Motor neuron (in vitro differentiated cells): ENCODE measurements at regions not wholly inside any gene's neighbourhood (a gene's known extent, or its start where the extent isn't known, plus 50 kb on each side); places are given as distances from the start of the nearest gene placed in this dataset.

Experiments used
- ATAC-seq, 8 experiments: fragments of 200-7000 bp; cut with Tn5 transposase; replicated peaks in 6 of 8; 2 replicates each; pipeline ENCODE4 v1.8.0; 2021; ENCODE audit warnings: mild to moderate bottlenecking in 8 of 8, moderate library complexity in 8 of 8
- H3K27ac ChIP-seq, 2 donors: fragments of 250-450 bp; sonication (Bioruptor Pico); 2 replicates each; pipeline ENCODE4 v1.9.0; 2021; ENCODE audit warnings: antibody characterized with exemption in 2 of 2, mild to moderate bottlenecking in 2 of 2, moderate library complexity in 1 of 2
- H3K4me1 ChIP-seq, 2 donors: fragments of 250-450 bp; sonication (Bioruptor Pico); replicated peaks in 1 of 2; 2 replicates each; pipeline ENCODE4 v1.6.1; 2021; ENCODE audit warnings: antibody characterized with exemption in 2 of 2, mild to moderate bottlenecking in 2 of 2, moderate library complexity in 1 of 2
- H3K4me3 ChIP-seq, 5 donors: fragments of 250-450 bp; sonication (Bioruptor Pico); 2 replicates each; pipeline ENCODE4 v1.9.0; 2021; ENCODE audit warnings: antibody characterized with exemption in 5 of 5, mild to moderate bottlenecking in 5 of 5, moderate library complexity in 4 of 5
- WGBS, 10 experiments: fragments of 450-650 bp; shearing (Covaris generic); methylation state at CpG; one replicate each; pipeline ENCODE4 v1.0.0; 2022; 5-methylcytosine and 5-hydroxymethylcytosine counted together
- in situ Hi-C, 9 experiments: fragments of 400-800 bp; cut with MboI; loops; one replicate each; pipeline ENCODE4 v1.15.0; 2021; ENCODE audit warnings: low sequenced_read_pairs in 9 of 9, low pct_unique_long_range_greater_than_20kb in 2 of 9; ENCODE audit not compliant: unreplicated experiment in 9 of 9

- H3K4me1 ChIP-seq = peaks cover 0 to 11% of the 10 kb centered on the region in 2 donors
- no peak overlapping the region for H3K4me3 ChIP-seq
- no peak overlapping the region for H3K27ac ChIP-seq
- WGBS, 10 experiments = 30 to 87% (median 67%) methylated on average over 3 to 6 of the region's 6 CpGs; no CpG with 5 or more reads in 6 of the 10 experiments
- in situ Hi-C loops = loop anchor here in 1 of 9 experiments (25.0 kb wide), 1 partner anchor 679 kb away; no protein-coding TSS in a partner anchor
- ATAC-seq = no peak
Observed at GRCh38 chr13:30816736-30817135, 81.4 kb downstream of the ALOX5AP start.

- in situ Hi-C loops = loop anchor here in 1 of 9 experiments (25.0 kb wide), 1 partner anchor 681 kb away; no protein-coding TSS in a partner anchor
- WGBS, 10 experiments = 11 to 100% (median 90%) methylated on average over 3 to 9 of the region's 10 CpGs; no CpG with 5 or more reads in 2 of the 10 experiments
- ATAC-seq = peak in 6 of 8 experiments; percentile 10 to 98 (median 40)
- Histone ChIP-seq H3K4me1 (peaks cover 0 to 11% of the 10 kb centered on the region in 2 donors), H3K4me3 (no peak overlapping the region), H3K27ac (no peak overlapping the region)
Observed at GRCh38 chr13:30818323-30818960, 83.1 kb downstream of the ALOX5AP start.

GRCh38 chr13:30819136-30819888 lies 84.0 kb downstream of the ALOX5AP start:
- Histone ChIP-seq H3K4me1 (peaks cover 0 to 11% of the 10 kb centered on the region in 2 donors), H3K27ac (no peak overlapping the region), H3K4me3 (no peak overlapping the region)
- ATAC-seq = peak in 5 of 8 experiments; percentile 44 to 87 (median 77)
- in situ Hi-C loops = loop anchor here in 1 of 9 experiments (25.0 kb wide), 1 partner anchor 682 kb away; no protein-coding TSS in a partner anchor
- 7 to 79% (median 62%) methylated on average over 2 to 6 of the region's 7 CpGs; no CpG with 5 or more reads in 1 of the 10 experiments for WGBS, 10 experiments

- in situ Hi-C loops = loop anchor here in 1 of 9 experiments (25.0 kb wide), 1 partner anchor 684 kb away; no protein-coding TSS in a partner anchor
- H3K4me1 ChIP-seq = peaks cover 0 to 11% of the 10 kb centered on the region in 2 donors
Observed at GRCh38 chr13:30821421-30821820, 84.7 kb upstream of the MEDAG start.

GRCh38 chr13:30824651-30825050 lies 81.4 kb upstream of the MEDAG start:
- Histone ChIP-seq H3K27ac (no peak overlapping the region), H3K4me3 (no peak overlapping the region), H3K4me1 (peaks cover 0 to 5% of the 10 kb centered on the region in 2 donors)
- no peak for ATAC-seq
- in situ Hi-C loops = loop anchor here in 1 of 9 experiments (25.0 kb wide), 1 partner anchor 687 kb away; no protein-coding TSS in a partner anchor
- WGBS, 10 experiments = 42 to 90% (median 64%) methylated on average over 1 to 10 of the region's 10 CpGs

More at GRCh38 chr13:30821421-30821820, 84.7 kb upstream of the MEDAG start:
- ATAC-seq = no peak
- Histone ChIP-seq H3K4me3 (no peak overlapping the region), H3K27ac (no peak overlapping the region)
- 14 to 100% (median 83%) methylated on average over 1 to 2 of the region's 2 CpGs; no CpG with 5 or more reads in 1 of the 10 experiments for WGBS, 10 experiments

- no peaks in the 10 kb centered on the region for H3K4me1 ChIP-seq
- in situ Hi-C loops = no loop called here
- no peak overlapping the region for H3K4me3 ChIP-seq
- no peak for ATAC-seq
- no peak overlapping the region for H3K27ac ChIP-seq
- 95 to 100% (median 100%) methylated on average over 3 to 7 of the region's 15 CpGs; no CpG with 5 or more reads in 6 of the 10 experiments for WGBS, 10 experiments
Observed at GRCh38 chr13:30826911-30827577, 79.0 kb upstream of the MEDAG start.

- no peak for ATAC-seq
- in situ Hi-C loops = no loop called here
- 87 to 100% (median 95%) methylated on average over 2 of the region's 3 CpGs; no CpG with 5 or more reads in 6 of the 10 experiments for WGBS, 10 experiments
- Histone ChIP-seq H3K4me1 (peaks cover 2 to 3% of the 10 kb centered on the region in 2 donors), H3K4me3 (no peak overlapping the region), H3K27ac (no peak overlapping the region)
Observed at GRCh38 chr13:30827578-30827925, 78.5 kb upstream of the MEDAG start.

- H3K27ac ChIP-seq = no peak overlapping the region
- peaks cover 19 to 21% of the 10 kb centered on the region in 2 donors for H3K4me1 ChIP-seq
- WGBS, 10 experiments = 60 to 100% (median 85%) methylated on average over 1 to 2 of the region's 2 CpGs; no CpG with 5 or more reads in 6 of the 10 experiments
- in situ Hi-C loops = no loop called here
- no peak overlapping the region for H3K4me3 ChIP-seq
- ATAC-seq = no peak
Observed at GRCh38 chr13:30829145-30829832, 76.8 kb upstream of the MEDAG start.

GRCh38 chr13:30829833-30830637 lies 76.0 kb upstream of the MEDAG start:
- WGBS, 10 experiments = 43 to 100% (median 89%) methylated on average over 1 to 7 of the region's 10 CpGs; no CpG with 5 or more reads in 1 of the 10 experiments
- in situ Hi-C loops = no loop called here
- H3K27ac ChIP-seq = no peak overlapping the region

GRCh38 chr13:30830638-30830965 lies 75.5 kb upstream of the MEDAG start:
- Histone ChIP-seq H3K4me1 (peaks cover 23 to 24% of the 10 kb centered on the region in 2 donors), H3K4me3 (no peak overlapping the region), H3K27ac (no peak overlapping the region)
- ATAC-seq = no peak
- in situ Hi-C loops = no loop called here
- 0 to 100% (median 40%) methylated on average over 1 of the region's 1 CpG; no CpG with 5 or more reads in 7 of the 10 experiments for WGBS, 10 experiments

More at GRCh38 chr13:30829833-30830637, 76.0 kb upstream of the MEDAG start:
- ATAC-seq = no peak
- Histone ChIP-seq H3K4me1 (peaks cover 23 to 24% of the 10 kb centered on the region in 2 donors), H3K4me3 (no peak overlapping the region)

GRCh38 chr13:30831515-30831914 lies 74.6 kb upstream of the MEDAG start:
- Histone ChIP-seq H3K27ac (no peak overlapping the region), H3K4me1 (peaks cover 23 to 24% of the 10 kb centered on the region in 2 donors), H3K4me3 (no peak overlapping the region)
- in situ Hi-C loops = no loop called here
- WGBS, 10 experiments = 85 to 100% (median 92%) methylated on average over 1 to 4 of the region's 4 CpGs; no CpG with 5 or more reads in 5 of the 10 experiments
- ATAC-seq = no peak

- in situ Hi-C loops = no loop called here
- WGBS, 10 experiments = 40 to 100% (median 80%) methylated on average over 1 to 2 of the region's 4 CpGs; no CpG with 5 or more reads in 5 of the 10 experiments
- H3K4me3 ChIP-seq = no peak overlapping the region
- peaks cover 23 to 24% of the 10 kb centered on the region in 2 donors for H3K4me1 ChIP-seq
- ATAC-seq = peak in 4 of 8 experiments; percentile 1 to 6 (median 2)
- no peak overlapping the region for H3K27ac ChIP-seq
Observed at GRCh38 chr13:30832377-30832776, 73.7 kb upstream of the MEDAG start.
